Calu3 (cell line): ENCODE measurements at regions not wholly inside any gene's neighbourhood (a gene's known extent, or its start where the extent isn't known, plus 50 kb on each side); places are given as distances from the start of the nearest gene placed in this dataset.

Experiments
- BruUV-seq: library from RNA; stranded (reverse); fragments of 400-500 nt; replicated peaks from 2 replicates; lab custom pipeline; 2021; lab: Mats Ljungman, UMichigan
- CTCF ChIA-PET: fragments of 300-600 bp; sonication (Branson Sonifier 250); formaldehyde crosslinking; loops from one replicate; lab custom pipeline; 2022; ENCODE audit warnings: antibody characterized with exemption; lab: Charles Lee
- DNase-seq: peaks from one replicate; pipeline ENCODE4 v3.0.0; 2022
- H3K27ac Mint-ChIP-seq: one replicate; pipeline ENCODE4 v1.8.0; 2022; ENCODE audit warnings: mixed read lengths; ENCODE audit not compliant: unreplicated experiment
- H3K27me3 Mint-ChIP-seq: one replicate; pipeline ENCODE4 v1.8.0; 2022; ENCODE audit warnings: mixed read lengths; ENCODE audit not compliant: unreplicated experiment
- H3K36me3 Mint-ChIP-seq: one replicate; pipeline ENCODE4 v1.8.0; 2022; ENCODE audit warnings: mild to moderate bottlenecking, moderate library complexity, mixed read lengths; ENCODE audit not compliant: insufficient read depth, unreplicated experiment
- H3K4me1 Mint-ChIP-seq: one replicate; pipeline ENCODE4 v1.8.0; 2022; ENCODE audit warnings: mild to moderate bottlenecking, low read depth, mixed read lengths; ENCODE audit not compliant: unreplicated experiment
- H3K4me3 Mint-ChIP-seq: one replicate; pipeline ENCODE4 v1.8.0; 2022; ENCODE audit warnings: mild to moderate bottlenecking, low read depth, moderate library complexity, mixed read lengths; ENCODE audit not compliant: unreplicated experiment
- H3K9me3 Mint-ChIP-seq: one replicate; pipeline ENCODE4 v1.8.0; 2022; ENCODE audit warnings: low read depth, mixed read lengths; ENCODE audit not compliant: unreplicated experiment
- intact Hi-C: fragments of 100-400 bp; cut with micrococcal nuclease; formaldehyde crosslinking; loops from one replicate; pipeline ENCODE4 v1.10.0; 2022; ENCODE audit not compliant: unreplicated experiment
- TF ChIP-seq, protein P1 (sequence below): fragments of 200-600 bp; IDR thresholded peaks from one replicate; pipeline ENCODE4 v1.8.0; 2022; ENCODE audit warnings: antibody characterized with exemption; ENCODE audit not compliant: unreplicated experiment

GRCh38 chr6:147738099-147738498, 229.6 kb downstream of the SAMD5 start:
- Mint-ChIP-seq H3K27me3 (no peaks in the 10 kb centered on the region), H3K4me1 (no peaks in the 10 kb centered on the region), H3K4me3 (no peak overlapping the region), H3K9me3 (no peaks in the 10 kb centered on the region), H3K27ac (no peak overlapping the region), H3K36me3 (no peaks in the 10 kb centered on the region)
- no peak for DNase-seq
- TF ChIP-seq, protein P1, sequence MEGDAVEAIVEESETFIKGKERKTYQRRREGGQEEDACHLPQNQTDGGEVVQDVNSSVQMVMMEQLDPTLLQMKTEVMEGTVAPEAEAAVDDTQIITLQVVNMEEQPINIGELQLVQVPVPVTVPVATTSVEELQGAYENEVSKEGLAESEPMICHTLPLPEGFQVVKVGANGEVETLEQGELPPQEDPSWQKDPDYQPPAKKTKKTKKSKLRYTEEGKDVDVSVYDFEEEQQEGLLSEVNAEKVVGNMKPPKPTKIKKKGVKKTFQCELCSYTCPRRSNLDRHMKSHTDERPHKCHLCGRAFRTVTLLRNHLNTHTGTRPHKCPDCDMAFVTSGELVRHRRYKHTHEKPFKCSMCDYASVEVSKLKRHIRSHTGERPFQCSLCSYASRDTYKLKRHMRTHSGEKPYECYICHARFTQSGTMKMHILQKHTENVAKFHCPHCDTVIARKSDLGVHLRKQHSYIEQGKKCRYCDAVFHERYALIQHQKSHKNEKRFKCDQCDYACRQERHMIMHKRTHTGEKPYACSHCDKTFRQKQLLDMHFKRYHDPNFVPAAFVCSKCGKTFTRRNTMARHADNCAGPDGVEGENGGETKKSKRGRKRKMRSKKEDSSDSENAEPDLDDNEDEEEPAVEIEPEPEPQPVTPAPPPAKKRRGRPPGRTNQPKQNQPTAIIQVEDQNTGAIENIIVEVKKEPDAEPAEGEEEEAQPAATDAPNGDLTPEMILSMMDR = no peak
- BruUV-seq = no TSS peak
- intact Hi-C loops = no loop called here
- CTCF ChIA-PET = no interaction called here

GRCh38 chr6:147738516-147739162, 230.1 kb downstream of the SAMD5 start:
- intact Hi-C loops = no loop called here
- CTCF ChIA-PET = no interaction called here
- no peaks in the 10 kb centered on the region for H3K36me3 Mint-ChIP-seq
- no TSS peak for BruUV-seq
- no peaks in the 10 kb centered on the region for H3K9me3 Mint-ChIP-seq
- no peak for DNase-seq
- H3K27ac Mint-ChIP-seq = no peak overlapping the region
- H3K4me3 Mint-ChIP-seq = no peak overlapping the region
- no peaks in the 10 kb centered on the region for H3K27me3 Mint-ChIP-seq
- TF ChIP-seq, protein P1 = no peak
- H3K4me1 Mint-ChIP-seq = no peaks in the 10 kb centered on the region

DNA sequence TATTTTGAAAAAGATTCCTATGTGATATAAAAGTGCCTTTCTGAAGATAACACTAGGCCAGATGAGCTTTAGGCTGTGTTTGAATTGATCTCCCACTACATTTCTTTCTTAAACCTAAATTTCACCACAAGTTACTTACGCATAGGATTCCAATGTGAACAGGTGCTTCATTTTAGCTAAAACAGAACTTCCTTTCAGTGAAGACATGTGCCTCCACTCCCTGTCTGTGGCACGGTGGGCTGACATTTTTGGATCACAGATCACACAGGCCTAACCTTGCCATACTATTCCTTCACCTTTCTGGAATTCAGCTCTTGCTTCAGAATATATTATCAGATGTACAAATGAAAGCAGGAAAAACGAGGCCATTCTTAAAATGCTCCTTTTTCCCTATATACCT, 231.8 kb downstream of the SAMD5 start:
- H3K4me1 Mint-ChIP-seq = no peaks in the 10 kb centered on the region
- H3K9me3 Mint-ChIP-seq = no peaks in the 10 kb centered on the region
- BruUV-seq = no TSS peak
- H3K36me3 Mint-ChIP-seq = no peaks in the 10 kb centered on the region
- CTCF ChIA-PET = no interaction called here
- H3K27me3 Mint-ChIP-seq = no peaks in the 10 kb centered on the region
- no peak overlapping the region for H3K4me3 Mint-ChIP-seq
- intact Hi-C loops = no loop called here
- TF ChIP-seq, protein P1 = no peak
- H3K27ac Mint-ChIP-seq = no peak overlapping the region
- DNase-seq = no peak

DNA sequence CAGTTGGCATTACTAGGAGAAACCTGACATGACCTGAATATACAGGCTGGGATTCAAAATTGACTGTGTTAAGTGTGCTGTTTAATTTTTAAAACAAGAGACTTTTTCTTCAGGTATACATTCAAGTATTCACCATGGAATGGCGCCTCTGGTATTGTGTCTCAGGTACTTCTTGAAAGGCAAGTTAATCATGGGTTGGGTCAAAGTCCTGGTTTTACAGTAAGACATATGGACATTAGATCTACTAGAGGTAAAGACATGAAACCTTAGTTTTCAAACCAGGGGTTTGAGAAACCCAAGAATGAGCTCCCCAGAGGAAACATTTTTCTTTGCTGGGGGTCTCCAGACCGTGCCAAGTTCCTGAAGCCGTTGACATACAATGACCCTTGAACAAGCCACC, 232.4 kb downstream of the SAMD5 start:
- Mint-ChIP-seq H3K9me3 (no peaks in the 10 kb centered on the region), H3K36me3 (no peaks in the 10 kb centered on the region), H3K4me1 (no peaks in the 10 kb centered on the region), H3K27me3 (no peaks in the 10 kb centered on the region), H3K27ac (no peak overlapping the region), H3K4me3 (no peak overlapping the region)
- BruUV-seq = no TSS peak
- CTCF ChIA-PET = no interaction called here
- no peak for DNase-seq
- TF ChIP-seq, protein P1 = no peak
- intact Hi-C loops = no loop called here
